ENCODE measurements at regions not wholly inside any gene's neighbourhood (a gene's known extent, or its start where the extent isn't known, plus 50 kb on each side); places are given as distances from the start of the nearest gene placed in this dataset.

GRCh38 chr1:232471250-232471649 is 158.7 kb downstream of the SIPA1L2 start:
- TF ChIP-seq, protein P1, sequence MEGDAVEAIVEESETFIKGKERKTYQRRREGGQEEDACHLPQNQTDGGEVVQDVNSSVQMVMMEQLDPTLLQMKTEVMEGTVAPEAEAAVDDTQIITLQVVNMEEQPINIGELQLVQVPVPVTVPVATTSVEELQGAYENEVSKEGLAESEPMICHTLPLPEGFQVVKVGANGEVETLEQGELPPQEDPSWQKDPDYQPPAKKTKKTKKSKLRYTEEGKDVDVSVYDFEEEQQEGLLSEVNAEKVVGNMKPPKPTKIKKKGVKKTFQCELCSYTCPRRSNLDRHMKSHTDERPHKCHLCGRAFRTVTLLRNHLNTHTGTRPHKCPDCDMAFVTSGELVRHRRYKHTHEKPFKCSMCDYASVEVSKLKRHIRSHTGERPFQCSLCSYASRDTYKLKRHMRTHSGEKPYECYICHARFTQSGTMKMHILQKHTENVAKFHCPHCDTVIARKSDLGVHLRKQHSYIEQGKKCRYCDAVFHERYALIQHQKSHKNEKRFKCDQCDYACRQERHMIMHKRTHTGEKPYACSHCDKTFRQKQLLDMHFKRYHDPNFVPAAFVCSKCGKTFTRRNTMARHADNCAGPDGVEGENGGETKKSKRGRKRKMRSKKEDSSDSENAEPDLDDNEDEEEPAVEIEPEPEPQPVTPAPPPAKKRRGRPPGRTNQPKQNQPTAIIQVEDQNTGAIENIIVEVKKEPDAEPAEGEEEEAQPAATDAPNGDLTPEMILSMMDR (IDR thresholded peaks at IDR 0.05), result no peak
- TF ChIP-seq ZFX (IDR thresholded peaks at IDR 0.05; ENCODE audit: borderline replicate concordance), result no peak

Measured in 22Rv1 (cell line).